ENCODE measurements at regions not wholly inside any gene's neighbourhood (a gene's known extent, or its start where the extent isn't known, plus 50 kb on each side); places are given as distances from the start of the nearest gene placed in this dataset.
"Not testable (repeated sequence)": the region's sequence is repeated elsewhere in the genome, so short reads cannot be mapped to it uniquely, and the experiment has no call there.

- no peak for DNase-seq (ENCODE audit: low spot score)
These were observed 338.7 kb upstream of the TNRC6C start for GRCh38 chr17:77619851-77620250.

DNA sequence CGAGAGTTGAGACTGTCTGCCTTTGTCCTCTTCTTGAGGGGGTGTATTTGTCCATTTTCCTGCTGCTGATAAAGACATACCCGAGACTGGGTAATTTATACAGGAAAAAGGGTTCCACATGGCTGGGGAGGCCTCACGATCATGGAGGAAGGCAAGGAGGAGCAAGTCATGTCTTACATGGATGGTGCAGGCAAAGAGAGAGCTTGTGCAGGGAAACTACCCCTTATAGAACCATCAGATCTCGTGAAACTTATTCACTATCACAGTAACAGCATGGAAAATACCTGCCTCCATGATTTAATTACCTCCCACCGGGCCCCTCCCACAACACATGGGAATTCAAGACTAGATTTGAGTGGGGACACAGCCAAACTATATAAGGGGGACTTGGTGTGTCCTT lies 338.2 kb upstream of the TNRC6C start:
- DNase-seq (ENCODE audit: low spot score): no peak

- not testable (repeated sequence) for DNase-seq (ENCODE audit: low spot score)
These were observed 336.4 kb upstream of the TNRC6C start for GRCh38 chr17:77622084-77622483.

GRCh38 chr17:77622647-77623046 lies 335.9 kb upstream of the TNRC6C start:
- no peak for DNase-seq (ENCODE audit: low spot score)

- not testable (repeated sequence) for DNase-seq (ENCODE audit: low spot score)
These were observed 335.2 kb upstream of the TNRC6C start for GRCh38 chr17:77623321-77623720.

GRCh38 chr17:77628035-77628434 lies 330.5 kb upstream of the TNRC6C start:
- no peak for DNase-seq (ENCODE audit: low spot score)

GRCh38 chr17:77629284-77629683 lies 329.2 kb upstream of the TNRC6C start:
- DNase-seq (ENCODE audit: low spot score): not testable (repeated sequence)

DNA sequence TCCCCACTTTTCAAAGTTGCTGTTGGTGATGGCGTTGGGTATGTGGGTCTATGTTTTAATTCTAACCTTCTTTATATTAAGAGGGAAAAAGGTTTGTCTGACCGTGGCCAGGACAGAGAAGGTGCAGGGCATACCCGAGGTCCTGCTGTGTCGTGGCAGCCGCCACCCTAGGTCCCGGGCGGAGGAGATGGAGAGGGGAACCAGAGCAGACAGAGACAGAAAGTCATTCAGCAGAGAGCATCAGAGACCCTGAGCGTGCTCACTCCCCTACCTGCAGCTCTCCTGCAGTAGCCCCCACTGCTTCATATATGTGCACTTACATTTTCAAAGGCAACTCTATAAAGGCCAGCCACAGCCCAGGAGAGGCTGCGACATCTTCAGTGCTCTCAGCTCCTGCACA lies 327.2 kb upstream of the TNRC6C start:
- DNase-seq (ENCODE audit: low spot score): no peak

- no peak for DNase-seq (ENCODE audit: low spot score)
These were observed 325.9 kb upstream of the TNRC6C start for GRCh38 chr17:77632619-77633018.

- no peak for DNase-seq (ENCODE audit: low spot score)
These were observed 323.8 kb upstream of the TNRC6C start for GRCh38 chr17:77634710-77635109.

DNA sequence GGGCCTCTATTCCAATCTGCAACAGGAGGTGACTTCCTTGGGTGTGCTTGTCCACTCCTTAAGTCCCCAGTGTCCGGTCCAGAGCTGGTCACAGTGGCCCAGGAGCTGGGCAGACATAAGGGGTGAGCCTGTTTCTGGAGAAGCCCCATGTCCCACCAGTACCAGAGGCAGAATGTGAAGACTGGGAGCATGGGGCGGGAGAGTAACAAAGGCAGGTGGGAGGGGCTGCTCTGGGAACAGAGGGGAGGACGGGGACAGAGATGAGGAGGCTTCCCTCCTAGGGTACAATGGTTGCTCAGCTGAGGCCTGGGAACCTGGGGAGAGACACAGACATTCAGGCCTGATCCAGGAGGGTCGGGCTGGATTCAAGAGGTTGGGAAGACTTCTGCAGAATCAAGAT lies 323.3 kb upstream of the TNRC6C start:
- no peak for DNase-seq (ENCODE audit: low spot score)

GRCh38 chr17:77635785-77636184 lies 322.7 kb upstream of the TNRC6C start:
- DNase-seq (ENCODE audit: low spot score): not testable (repeated sequence)

DNA sequence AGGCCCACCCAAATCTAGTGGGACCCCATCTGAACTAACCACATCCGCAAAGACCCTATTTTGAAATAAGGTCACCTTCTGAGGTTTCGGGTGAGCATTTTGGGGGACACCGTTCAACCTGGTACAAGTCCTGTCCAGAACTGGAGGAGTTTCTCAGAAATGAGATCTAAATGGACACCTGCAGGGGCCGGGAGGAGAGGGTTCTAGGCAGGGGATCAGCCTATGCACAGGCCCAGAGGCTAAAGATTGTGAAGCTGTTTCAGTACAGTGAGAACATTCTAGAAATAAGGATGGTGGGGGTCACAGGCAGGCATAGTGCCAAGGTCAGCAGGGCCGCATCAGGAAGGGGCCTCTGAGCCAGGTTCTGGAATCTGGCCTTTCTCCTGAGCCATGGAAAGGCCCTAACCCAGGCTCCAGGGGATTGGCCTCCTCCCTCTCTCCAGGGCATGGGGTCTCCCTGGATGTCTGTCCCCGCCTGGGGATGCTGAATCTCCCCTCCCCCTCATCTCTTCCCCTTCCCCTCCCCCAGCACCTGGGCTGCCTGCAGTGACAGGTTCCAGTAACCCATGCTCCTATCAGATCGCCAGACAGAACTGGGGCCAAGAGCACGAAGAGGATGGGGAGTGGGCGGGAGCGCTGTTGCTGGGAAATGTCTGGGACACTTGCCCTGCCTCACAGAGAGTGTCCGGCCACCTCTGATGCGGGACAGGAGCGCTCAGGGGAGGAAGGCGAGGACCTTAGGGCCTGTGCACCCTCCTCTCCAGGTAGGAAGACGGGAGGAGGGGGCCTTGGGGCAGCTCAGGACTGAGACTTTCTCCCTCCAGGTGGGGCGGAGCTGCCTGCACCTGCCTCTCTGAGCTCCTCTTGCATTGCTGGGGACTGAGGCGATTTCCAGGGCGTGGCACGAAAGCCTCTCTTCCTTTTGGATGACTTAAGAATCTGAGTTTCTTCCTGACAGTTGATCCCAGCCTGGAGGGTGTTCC lies 321.4 kb upstream of the TNRC6C start:
- no peak for DNase-seq (ENCODE audit: low spot score)

- DNase-seq (ENCODE audit: low spot score): no peak
These were observed 320.5 kb upstream of the TNRC6C start for GRCh38 chr17:77637818-77638575.

GRCh38 chr17:77640252-77640651 lies 318.3 kb upstream of the TNRC6C start:
- DNase-seq (ENCODE audit: low spot score): no peak

DNA sequence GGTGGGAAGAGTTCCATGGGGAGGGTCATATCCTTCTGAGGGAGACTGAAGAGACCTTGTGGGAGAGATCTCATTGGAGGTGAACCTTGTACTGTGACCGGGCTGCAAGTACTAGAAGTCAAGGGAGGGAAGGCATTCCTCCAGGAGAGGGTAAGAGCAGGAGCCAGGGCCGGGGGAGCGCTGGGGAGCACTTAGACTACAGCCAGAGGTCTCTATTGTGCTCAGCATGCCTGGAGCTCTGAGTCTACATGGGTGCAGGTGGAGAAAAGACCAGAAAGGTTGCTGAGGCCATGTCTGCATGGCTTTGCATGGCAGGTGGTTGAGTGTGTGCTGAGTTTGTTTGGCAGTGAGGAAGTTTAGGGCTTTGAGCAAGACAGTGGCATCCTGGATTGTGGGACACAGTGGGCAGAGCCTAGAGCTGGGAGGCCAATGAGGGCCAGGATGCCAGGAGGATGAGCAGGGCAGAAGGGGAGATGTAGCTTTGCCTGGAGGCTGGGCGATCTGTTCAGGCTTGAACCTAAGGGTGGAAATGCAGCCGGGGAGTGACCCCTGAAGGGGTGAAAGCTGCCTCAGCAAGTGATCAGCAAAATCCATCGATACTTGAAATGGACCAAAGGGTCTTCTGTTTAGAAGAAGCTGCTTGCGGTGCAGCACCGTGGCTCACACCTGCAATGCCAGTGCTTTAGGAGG lies 317.4 kb upstream of the TNRC6C start:
- DNase-seq (ENCODE audit: low spot score): no peak

DNA sequence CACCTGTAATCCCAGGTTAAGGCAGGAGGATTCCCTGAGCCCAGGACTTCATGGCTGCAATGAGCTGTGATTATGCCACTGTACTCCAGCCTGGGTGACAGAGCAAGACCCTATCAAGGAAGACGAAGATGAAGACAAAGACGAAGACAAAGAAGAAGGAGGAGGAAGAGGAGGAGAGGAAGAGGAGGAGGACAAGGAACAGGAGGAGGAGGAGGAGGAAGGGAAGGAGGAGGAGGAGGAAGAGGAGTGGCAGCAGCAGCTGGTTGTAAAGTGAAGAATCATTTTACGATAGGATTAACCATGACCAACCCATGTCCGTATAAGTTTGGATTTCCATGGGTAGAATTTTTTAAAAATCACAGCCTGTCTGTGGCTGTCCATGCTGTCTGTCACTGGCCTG lies 316.8 kb upstream of the TNRC6C start:
- DNase-seq (ENCODE audit: low spot score): no peak

GRCh38 chr17:77644181-77645071 lies 314.1 kb upstream of the TNRC6C start:
- no peak for DNase-seq (ENCODE audit: low spot score)

DNA sequence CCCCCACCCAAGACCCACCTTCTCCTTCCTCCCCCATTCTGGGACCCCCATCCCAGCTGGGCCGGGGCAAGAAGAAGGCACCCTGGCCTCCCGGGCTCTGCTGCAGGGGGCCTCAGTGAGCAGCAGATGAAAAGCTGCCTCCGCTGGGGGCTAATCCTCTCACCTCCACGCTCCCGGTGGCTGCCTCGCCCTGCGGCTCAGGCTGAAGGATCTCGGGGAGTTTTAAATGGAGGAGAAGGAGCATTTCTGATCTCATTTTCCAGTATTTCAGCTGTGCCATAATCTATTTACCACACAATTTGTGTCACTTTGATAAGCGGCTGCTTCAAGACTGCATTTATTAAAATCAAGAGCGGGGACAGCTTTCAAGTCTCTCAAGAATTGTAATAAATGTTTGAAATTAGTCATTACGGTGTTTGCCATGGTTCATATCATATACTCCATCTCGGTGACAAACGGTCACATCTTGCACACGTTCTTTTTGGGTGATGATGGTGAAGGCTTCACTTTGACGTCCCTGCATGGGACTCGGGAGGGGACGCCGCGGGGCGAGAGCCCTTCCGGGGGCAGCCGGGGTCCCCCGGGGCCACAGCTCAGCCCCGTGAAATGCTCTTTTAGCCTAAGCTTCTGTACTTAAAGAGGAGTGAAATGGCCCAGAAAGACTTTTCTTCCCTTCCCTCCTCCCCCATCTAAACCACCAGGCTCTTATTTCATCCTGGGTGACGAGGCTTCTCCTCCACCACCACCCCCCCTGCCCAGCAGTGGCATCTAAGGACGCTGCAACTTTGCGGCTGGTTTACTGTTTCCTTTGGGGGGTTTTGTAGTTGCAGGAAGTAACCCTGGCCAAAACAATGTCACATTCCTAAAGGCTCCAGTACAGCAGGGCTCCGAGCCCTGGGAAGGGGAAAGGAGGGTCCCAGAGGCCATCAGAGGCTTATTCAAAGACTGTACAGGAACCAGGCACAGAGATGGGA lies 313.1 kb upstream of the TNRC6C start:
- no peak for DNase-seq (ENCODE audit: low spot score)

DNA sequence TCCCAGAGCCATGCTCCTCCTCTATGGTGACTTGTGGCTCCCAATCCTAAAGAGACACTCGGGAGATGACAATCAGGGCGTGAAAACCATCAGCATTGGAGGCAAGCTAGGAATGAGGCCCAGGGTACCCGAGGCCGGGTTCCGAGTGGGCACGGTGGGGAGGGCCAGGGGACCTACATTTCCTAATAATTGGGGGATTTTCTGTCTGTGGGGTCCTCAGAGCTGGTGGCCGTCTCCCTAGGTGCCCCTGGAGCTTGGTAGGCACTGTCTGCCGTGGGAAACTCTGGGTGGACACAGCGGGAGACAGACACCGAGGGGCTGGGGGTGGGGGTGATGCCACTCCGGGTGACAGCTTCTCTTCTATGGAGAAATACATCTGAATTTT lies 312.5 kb upstream of the TNRC6C start:
- DNase-seq (ENCODE audit: low spot score): no peak

All from SW480 (cell line).